ENCODE measurements at regions not wholly inside any gene's neighbourhood (a gene's known extent, or its start where the extent isn't known, plus 50 kb on each side); places are given as distances from the start of the nearest gene placed in this dataset.

- no peak for DNase-seq (ENCODE audit: low read depth)
Measured at GRCh38 chr11:92866679-92867282, 102.7 kb upstream of the MTNR1B start.

GRCh38 chr11:92867913-92868619, 101.4 kb upstream of the MTNR1B start:
- no peak for DNase-seq (ENCODE audit: low read depth)

GRCh38 chr11:92869716-92870115, 99.7 kb upstream of the MTNR1B start:
- DNase-seq (ENCODE audit: low read depth), result no peak

GRCh38 chr11:92870196-92870832, 99.1 kb upstream of the MTNR1B start:
- no peak for DNase-seq (ENCODE audit: low read depth)

GRCh38 chr11:92873551-92873950, 95.9 kb upstream of the MTNR1B start:
- no peak for DNase-seq (ENCODE audit: low read depth)

- no peak for DNase-seq (ENCODE audit: low read depth)
Measured at GRCh38 chr11:92875473-92875872, 94.0 kb upstream of the MTNR1B start.

- DNase-seq (ENCODE audit: low read depth), result no peak
Measured at GRCh38 chr11:92879086-92879485, 90.4 kb upstream of the MTNR1B start.

- DNase-seq (ENCODE audit: low read depth), result no peak
Measured at GRCh38 chr11:92880381-92880780, 89.1 kb upstream of the MTNR1B start.

- DNase-seq (ENCODE audit: low read depth), result no peak
Measured at GRCh38 chr11:92881940-92882450, 87.5 kb upstream of the MTNR1B start.

GRCh38 chr11:92882828-92883611, 86.4 kb upstream of the MTNR1B start:
- DNase-seq (ENCODE audit: low read depth), result no peak

- no peak for DNase-seq (ENCODE audit: low read depth)
Measured at GRCh38 chr11:92885600-92885999, 83.9 kb upstream of the MTNR1B start.

GRCh38 chr11:92886243-92886905, 83.1 kb upstream of the MTNR1B start:
- peak; percentile 38 for DNase-seq (ENCODE audit: low read depth)

GRCh38 chr11:92888696-92889095, 80.8 kb upstream of the MTNR1B start:
- DNase-seq (ENCODE audit: low read depth), result no peak

- no peak for DNase-seq (ENCODE audit: low read depth)
Measured at GRCh38 chr11:92890846-92891245, 78.6 kb upstream of the MTNR1B start.

GRCh38 chr11:92892802-92893684, 76.4 kb upstream of the MTNR1B start:
- no peak for DNase-seq (ENCODE audit: low read depth)

GRCh38 chr11:92894197-92894596, 75.3 kb upstream of the MTNR1B start:
- no peak for DNase-seq (ENCODE audit: low read depth)

GRCh38 chr11:92897487-92897886, 72.0 kb upstream of the MTNR1B start:
- no peak for DNase-seq (ENCODE audit: low read depth)

- DNase-seq (ENCODE audit: low read depth), result no peak
Measured at GRCh38 chr11:92902417-92902816, 67.0 kb upstream of the MTNR1B start.

GRCh38 chr11:92907671-92908070, 61.8 kb upstream of the MTNR1B start:
- no peak for DNase-seq (ENCODE audit: low read depth)

GRCh38 chr11:92909214-92909613, 60.2 kb upstream of the MTNR1B start:
- DNase-seq (ENCODE audit: low read depth), result no peak

GRCh38 chr11:92911478-92911877, 58.0 kb upstream of the MTNR1B start:
- DNase-seq (ENCODE audit: low read depth), result no peak

Data from ELR (cell line).